ENCODE measurements at regions not wholly inside any gene's neighbourhood (a gene's known extent, or its start where the extent isn't known, plus 50 kb on each side); places are given as distances from the start of the nearest gene placed in this dataset.
A peak's percentile ranks its signal among the peaks of the same experiment; 100 is the strongest.

DNA sequence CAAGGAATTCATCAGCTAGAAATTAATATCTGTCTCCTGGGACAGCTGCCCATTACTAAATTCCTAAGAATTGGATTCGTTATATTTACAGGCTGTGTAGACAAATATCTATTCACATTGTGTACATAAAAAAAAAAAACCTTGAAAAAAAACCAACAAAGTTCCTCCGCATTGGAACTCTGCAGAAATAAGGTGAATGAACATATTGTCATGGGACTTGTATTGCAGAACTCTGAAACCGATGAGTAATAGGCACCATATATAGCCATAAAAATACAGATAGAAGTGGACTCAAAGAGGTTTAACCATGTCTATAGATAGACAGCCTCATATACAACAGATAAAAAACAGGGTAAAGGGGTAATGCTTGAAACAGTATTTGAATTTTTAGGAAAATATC is 909.9 kb upstream of the CHAC2 start:
- DNase-seq (ENCODE audit: low spot score) = peak; percentile 56

DNA sequence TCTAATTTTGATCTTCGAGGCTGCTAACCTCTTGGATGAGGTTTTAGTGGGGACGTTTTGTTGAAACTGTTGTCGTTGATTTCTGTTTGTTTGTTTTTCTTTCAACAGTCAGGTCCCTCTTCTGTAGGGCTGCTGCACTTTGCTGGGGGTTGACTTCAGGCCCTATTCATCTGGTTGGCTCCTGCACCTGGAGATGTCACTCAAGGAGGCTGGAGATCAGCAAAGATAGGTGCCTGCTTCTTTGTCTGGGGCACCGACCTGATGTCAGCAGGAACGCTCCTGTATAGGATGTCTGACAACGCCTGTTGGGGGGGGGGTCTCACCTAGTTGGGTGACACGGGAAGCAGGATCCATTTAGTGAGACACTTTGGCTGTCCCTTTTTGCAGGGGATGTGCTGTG is 915.6 kb upstream of the CHAC2 start:
- DNase-seq (ENCODE audit: low spot score) = no peak

DNA sequence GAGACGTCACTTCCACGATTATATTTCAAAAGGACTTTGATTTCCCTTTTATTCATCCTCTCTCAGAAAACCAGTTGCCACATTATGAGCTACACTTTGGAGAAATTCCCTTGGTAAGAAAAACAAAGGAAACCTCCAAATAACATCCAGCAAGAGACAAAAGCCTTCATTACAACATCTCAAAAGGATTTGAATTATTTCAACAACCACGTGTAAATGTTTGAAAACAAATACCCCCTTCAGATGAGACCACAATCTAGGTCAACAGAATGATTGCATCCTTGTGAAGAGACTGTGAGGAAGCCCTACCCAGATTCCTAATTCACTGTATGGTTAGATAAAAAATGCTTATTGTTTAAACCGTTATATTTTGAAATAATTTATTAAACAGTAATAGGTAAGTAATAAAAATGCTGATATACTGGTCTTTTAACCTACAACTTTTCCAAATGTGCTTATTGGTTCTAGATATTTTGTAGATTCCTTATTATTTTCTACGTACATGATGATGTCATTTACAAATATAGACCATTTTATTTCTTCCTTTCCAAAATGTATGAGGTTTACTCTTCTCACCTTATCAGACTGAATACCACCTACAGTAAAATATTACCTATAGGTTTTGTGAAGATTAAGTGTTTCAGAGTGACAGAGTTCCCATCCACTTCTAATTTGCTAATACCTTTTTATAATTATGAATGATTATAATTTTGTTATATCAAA is 922.7 kb upstream of the CHAC2 start:
- no peak for DNase-seq (ENCODE audit: low spot score)

DNA sequence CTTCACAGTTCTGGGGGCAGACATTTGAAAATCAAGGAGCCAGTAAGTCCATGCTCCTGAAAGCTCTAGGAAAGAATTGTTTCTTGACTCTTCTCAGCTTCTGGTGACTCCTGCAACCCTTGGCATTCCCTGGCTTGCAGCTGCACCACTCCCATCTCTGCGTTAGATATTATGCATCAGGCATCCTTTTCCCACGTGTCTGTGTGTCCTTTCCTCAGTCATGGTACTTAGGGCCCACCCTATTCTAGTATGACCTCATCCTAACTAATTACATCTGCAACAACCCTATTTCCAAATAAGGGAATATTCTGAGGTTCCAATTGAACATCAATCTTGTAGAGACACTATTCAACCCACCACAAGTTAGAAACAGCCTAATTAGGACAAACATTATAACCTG is 931.7 kb upstream of the CHAC2 start:
- DNase-seq (ENCODE audit: low spot score) = no peak

DNA sequence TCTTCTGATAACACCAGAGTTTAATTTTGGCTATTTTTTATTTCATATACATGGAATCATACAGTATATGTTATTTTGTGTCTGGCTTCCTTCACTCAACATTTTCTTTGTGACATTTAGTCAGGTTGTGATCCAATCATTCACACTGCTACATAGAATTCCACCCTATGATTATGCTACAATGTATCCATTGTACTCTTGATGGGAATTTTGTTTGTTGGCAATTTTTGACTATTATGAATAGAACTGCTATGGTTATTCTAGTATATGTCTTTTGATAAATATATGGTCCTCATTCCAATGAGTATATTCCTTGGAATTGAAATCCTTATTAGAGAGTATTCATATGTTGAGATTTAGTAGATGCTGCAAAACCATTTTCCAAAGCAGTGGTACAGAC is 936.4 kb upstream of the CHAC2 start:
- DNase-seq (ENCODE audit: low spot score) = peak; percentile 51

DNA sequence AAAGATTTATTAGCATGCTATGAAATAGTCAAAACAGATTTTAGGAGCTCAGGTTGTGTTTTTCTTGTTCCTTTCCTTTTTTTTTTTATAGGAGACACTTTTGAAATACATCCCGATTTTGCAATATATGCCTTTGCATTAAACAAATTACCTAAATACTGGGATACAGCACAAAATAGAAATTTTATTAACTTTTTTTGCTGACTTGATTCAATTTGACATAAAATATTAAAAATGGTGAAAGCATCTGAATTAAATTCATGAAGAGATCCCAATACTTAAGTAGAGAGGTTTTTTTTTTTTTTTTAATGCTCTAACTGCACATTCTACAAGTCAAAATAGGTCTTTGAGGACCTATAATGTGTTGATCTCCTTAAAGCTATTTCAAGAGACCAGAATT is 939.5 kb upstream of the CHAC2 start:
- no peak for DNase-seq (ENCODE audit: low spot score)

DNA sequence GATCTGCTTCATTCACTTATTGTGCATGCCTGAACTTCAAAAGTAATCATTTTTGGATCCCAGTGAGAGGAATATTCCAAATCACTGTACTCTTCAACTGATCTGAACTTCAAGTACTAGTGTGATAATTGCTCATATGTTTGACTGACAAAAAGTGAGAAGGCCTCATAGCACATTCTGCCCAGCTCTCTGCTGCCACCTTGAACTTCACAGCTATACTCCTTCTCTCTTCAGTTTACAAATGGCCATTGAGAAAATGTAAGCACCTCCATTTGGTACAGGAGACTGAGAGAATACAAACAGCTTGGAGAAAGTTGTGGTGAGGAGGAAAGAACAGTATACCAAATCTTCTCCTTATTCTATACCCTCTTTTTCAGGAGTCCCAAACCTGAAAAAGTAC is 946.0 kb upstream of the CHAC2 start:
- no peak for DNase-seq (ENCODE audit: low spot score)

DNA sequence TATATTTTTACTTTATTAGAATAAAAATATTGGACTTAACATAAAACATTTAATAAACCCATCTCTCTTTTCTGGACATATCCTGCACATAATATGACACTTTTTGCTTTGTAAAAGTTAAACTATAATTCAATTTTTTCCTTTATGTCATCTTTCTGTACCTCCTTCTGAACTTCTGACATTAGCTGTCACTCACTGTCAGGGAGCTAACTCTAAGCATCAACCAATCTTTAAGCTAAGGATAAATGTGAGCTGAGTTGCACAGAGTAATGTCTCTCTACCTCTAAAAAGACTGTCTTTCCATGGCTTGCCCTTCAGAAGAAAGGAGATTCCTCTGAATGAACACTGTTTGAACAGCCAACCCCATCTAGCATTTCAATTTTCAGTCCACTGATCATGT is 948.6 kb upstream of the CHAC2 start:
- DNase-seq (ENCODE audit: low spot score) = no peak

DNA sequence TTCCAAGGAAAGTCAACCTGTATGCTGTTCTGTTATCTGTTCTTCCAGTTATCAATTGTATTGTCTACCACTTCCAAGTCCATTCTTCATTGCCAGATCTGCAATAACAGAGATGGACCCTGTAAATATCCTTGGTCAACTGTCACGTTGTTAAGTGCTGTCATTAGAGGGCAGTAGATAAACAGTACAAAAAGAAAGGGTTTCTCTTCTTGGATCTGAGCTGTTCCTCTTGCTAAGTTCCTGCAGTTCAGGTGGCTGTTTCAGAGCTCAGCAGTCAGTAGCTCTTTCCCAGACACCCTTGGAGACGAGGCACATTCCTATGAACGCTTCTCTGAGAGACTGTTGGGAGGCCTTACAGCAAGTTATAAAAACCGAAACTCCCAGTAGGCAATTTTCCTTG is 957.1 kb upstream of the CHAC2 start:
- DNase-seq (ENCODE audit: low spot score) = peak; percentile 45

DNA sequence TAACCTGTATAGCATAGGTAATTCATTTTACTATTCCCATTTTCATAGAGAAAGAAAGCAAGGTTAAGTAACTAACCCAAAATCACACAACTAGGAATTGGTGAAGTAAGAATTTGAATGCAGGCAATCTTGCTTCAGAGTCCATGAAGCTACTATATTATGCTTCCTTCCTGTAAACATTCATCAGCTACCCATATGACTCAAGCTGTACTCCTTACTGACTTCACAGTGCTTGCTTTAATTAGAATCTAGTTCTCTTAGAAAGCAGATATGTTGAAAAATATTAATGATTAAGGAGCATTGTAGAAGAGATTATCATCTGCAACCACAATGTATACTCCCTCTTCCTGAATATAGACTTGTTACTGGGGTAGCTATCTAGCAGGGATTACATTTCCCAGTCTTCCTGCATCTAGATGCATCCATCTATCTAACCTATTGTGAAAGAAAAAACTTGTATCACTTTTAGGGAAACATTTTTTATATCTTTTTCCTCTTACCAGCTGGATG is 961.6 kb upstream of the CHAC2 start:
- DNase-seq (ENCODE audit: low spot score) = no peak

DNA sequence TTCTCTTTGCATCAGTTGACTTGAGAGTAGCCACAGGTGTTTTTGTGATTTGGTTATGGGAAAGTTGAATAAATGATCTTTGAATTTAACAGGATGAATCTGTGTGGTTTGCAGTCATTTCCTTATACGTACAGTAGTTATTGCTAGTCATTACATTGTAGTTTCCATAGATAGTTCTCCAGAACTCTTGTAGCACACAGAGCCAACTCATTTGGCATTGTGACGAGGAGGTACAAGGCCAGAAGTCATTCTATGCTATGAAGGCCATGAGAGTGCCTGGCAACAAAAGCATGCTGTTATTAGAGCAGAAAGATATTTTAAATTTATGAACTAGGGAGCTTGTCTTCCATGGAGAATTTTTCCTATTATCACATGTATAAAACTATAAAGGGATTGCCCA is 973.0 kb upstream of the CHAC2 start:
- DNase-seq (ENCODE audit: low spot score) = no peak

DNA sequence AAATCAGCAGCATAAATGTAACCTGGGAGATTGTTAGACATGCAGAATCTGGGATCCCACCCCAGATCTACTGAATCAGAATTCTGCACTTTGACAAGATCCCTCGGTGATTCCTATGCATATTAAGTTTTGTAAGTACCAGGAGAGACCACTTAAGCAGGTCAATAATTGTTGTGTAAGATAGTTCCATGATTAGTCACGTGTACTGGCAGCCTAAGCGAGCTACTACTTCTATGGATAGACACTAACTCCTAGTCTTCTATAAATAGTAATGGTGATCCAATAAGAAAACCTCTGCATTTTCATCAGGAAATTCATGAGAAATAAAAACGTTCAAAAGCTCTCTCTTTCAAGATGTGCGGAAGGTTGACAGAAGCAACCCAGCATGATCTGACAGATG is 988.2 kb upstream of the CHAC2 start:
- no peak for DNase-seq (ENCODE audit: low spot score)

DNA sequence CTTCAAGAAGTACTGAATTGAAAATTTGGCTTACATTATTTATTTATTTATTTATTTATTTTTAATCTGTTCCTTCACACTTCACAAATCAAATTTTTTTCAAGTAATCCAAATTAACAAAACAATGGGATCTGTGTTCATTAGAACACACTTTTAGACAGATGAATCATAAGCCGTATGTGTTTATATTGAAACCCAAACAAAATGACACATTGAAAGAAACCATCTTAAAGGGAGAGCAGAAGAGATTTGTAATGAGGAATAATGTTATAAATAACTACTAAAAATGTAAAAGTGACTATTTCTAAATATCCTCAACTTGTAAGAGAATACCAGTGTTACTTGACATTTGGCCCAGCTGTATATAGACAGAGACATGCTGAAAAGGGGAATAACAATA is 991.0 kb upstream of the CHAC2 start:
- DNase-seq (ENCODE audit: low spot score) = no peak

DNA sequence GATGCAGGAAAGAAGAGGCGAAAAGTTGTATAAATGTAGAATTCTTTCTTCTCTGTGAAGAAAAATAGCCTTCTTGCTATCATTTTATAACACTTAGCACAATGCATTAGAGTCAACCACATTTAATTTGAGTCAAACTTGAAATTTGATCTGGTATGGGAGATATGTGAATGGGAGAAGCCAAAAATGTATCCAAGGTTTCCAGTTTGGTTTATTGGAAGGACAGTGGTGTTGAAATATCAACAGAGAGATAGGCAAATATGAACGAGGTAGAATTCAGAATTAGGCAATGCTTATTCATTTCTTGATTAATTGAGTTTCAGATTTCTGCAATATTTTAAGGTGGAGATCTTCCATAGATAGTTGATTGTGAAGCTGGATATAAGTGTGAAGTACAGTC is 991.9 kb upstream of the CHAC2 start:
- DNase-seq (ENCODE audit: low spot score) = no peak

DNA sequence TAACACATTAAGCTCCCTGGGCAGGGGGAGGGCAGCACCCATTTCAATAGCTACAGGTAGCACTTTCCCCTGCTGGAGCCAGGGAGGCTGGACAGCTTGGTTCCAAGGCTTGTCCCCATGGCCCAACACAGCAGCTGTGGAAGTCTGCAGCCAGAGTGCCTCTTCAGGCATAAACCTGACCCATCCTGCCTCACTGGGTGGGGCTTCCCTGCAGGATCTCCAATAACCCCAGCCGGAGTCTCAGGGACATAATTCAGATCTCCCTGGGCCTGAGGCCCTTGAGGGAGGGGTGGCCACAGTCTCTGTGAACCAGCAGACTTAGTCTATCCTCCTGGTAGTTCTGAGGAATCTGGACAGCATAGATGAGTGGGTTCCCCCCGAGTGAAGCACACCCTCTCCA is 1001.9 kb upstream of the CHAC2 start:
- DNase-seq (ENCODE audit: low spot score) = no peak

DNA sequence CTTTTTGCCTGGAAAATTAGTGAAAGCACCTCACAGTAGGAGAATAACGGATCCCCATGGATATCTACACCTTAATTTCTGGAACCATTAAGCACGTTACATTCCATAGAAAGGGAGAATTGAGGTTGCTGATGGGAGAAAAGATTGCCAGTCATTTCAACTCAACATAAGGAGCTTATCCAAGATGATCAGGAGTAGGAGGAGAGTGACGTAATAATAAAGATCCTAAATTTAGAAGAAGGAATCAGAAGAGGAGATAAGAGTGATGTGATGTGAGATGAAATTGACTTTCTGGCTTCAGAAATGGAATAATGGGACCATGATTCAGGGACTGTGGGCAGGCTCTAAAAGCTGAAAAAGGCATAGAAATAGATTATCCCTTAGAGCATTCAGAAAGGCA is 1017.8 kb upstream of the CHAC2 start:
- DNase-seq (ENCODE audit: low spot score) = no peak

DNA sequence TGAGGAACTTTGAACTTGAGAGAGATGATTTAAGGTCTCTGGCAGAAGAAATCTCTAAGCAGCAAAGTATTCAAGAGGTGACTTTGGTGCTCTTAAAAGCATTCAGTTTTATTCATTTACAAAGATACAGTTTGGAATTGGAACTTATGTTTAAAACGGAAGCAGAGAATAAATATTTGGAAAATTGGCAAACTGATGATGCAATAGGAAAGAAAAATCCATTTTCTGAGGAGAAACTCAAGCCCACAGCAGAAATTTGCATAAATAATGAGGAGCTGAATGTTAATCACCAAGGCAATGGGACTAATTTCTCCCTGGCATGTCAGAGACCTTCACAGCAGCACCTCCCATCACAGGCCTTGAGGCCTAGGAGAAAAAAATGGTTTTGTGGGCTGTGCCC is 1022.5 kb upstream of the CHAC2 start:
- DNase-seq (ENCODE audit: low spot score) = no peak

DNA sequence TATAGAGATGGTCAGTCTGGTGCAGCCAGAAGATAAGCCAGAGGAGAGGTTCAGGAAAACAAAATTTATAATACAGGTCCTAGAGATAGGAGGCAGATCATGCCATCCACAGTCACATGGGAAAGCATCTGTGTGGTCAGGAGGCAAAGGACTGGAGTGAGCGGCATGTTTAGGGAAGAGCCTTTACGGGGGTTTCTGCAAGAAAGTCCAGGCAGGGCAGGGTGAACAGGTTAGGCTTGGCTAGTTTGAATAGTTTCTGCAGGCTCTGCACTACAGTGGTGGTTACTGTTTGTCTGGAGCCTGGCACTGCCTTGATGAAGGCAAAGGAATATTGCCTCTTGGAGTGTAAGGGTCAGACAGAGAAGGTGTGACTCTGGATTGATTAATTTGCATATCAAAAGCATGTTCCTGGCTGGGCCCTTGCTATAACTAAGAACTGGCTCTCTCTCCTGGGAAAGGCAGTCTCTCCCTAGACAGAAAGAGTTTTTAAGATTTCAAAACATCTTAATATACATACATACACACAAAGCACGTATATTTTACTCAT is 1034.7 kb upstream of the CHAC2 start:
- DNase-seq (ENCODE audit: low spot score) = no peak

DNA sequence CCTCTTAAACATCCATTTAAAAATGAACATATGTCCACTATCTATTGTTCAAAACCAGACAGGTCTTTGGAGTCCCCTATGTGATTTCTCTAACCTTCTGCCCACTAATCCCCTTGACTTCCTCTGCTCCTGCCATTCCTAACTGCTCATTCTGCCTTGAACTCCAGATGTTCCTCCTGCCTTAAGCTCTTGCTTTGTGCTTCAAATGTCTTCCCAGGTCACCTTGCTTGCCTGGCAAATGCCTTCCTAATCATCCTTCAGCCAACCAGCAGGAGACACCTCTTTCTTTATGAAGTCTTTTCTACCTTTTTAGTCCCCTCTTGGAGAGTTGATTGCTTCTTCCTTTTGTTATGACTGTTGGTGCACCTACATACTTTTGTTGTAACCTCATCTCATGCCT is 1043.0 kb upstream of the CHAC2 start:
- no peak for DNase-seq (ENCODE audit: low spot score)

DNA sequence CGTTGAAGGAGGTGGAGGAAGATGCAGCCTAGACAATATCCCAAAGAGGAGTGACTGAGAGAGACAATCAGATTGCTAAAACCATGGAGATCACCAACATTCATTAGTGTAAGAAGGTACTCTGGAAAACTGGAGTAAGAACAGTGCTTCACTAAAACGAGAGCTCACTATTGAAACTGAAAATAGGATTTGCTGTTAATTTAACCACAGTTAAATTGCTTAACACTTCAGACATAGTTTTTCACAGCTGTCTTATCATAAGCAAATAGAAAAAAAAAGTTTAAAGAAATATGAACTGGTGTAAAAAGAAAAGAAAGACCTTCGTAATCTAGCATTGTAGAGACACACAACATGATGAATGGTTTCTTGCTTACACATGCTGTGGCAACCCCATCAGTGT is 1049.8 kb upstream of the CHAC2 start:
- no peak for DNase-seq (ENCODE audit: low spot score)

DNA sequence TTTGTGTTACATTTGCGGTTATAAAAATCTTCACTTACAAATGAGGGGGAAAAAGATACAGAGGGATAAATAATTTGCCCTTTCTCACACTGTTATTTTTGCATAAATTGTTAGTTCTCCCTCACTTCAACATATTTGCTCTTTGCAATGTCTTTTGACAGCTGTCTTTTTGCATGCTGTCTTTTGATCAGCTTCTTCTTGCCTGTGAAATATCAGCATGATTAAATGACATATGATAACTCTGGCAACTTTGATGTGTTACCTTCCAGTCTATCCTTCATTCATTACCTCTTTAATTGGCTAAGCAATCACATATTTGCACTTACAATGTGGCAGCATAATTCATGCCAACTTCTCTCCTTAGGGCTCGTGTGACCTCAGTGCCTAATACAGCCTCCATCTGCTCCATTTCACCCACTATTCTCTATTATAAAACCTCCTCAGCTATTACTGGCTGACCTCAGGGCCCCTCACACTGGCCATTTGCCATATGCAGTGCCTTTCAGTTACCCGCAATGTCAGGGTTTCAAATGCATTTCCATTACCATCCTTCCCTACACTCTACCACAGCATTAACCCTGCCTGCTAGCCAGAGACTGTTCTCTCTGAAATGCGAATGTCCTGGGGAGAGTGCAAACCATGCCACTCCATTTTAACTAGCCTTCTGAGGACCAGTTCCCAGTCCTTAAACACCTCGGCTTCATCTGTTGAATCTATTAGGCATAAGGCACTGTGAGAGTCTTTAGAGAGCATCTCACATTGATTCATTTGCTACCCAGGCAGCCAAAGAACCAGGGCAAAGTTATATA is 1056.6 kb upstream of the CHAC2 start:
- no peak for DNase-seq (ENCODE audit: low spot score)

DNA sequence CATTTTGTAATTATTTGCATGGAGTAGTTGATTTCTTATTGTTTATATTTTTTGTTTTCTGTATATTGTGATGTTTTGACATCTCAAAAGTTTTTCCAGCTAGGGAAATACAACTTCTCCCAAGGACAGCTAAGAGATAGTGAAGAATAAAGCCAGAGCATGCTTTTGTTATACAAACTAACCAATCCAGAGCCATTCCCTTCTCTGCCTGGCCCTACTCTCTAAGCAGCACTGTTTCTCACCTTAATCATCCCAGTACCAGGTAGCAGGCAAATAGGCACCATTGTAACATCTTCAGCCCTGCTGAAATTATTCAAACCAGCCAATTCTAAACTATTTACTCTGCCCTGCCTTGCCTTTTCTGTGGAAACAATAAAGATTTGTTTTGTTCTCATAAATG is 1063.4 kb upstream of the CHAC2 start:
- DNase-seq (ENCODE audit: low spot score) = no peak

DNA sequence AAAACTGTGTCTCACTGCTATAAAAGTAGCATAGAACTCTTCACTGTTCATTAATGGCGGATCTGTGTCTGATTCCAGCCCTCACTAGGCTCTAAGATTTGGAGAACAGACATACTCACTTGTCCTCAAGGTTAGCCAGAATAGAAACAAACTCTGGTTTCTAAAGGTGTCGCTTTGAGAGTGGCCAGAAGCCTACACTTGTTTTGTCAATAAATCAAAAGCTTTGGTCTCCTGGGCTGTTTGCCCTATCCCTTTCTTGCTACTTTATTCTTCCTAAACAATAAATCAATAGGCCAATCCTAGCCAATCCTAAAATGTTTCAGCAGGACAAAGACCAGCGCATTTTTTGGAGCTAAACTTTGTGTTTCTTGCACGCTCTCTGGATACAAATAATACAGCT is 1064.6 kb upstream of the CHAC2 start:
- no peak for DNase-seq (ENCODE audit: low spot score)
